Dendritic cell treated with granulocyte-macrophage colony-stimulating factor and Interleukin-4, amounts not matched to agents 40 ng/mL and 50 ng/mL, for 4 days (primary cell): ENCODE measurements at regions not wholly inside any gene's neighbourhood (a gene's known extent, or its start where the extent isn't known, plus 50 kb on each side); places are given as distances from the start of the nearest gene placed in this dataset.
"Not testable (repeated sequence)": the region's sequence is repeated elsewhere in the genome, so short reads cannot be mapped to it uniquely, and the experiment has no call there.

Experiments used
- H3K27ac Mint-ChIP-seq: one replicate; pipeline ENCODE4 v1.8.0; 2022; ENCODE audit warnings: mild to moderate bottlenecking, mixed read lengths
- H3K27me3 Mint-ChIP-seq: one replicate; pipeline ENCODE4 v1.8.0; 2022; ENCODE audit warnings: mild to moderate bottlenecking, mixed read lengths
- H3K36me3 Mint-ChIP-seq: one replicate; pipeline ENCODE4 v1.8.0; 2022; ENCODE audit warnings: low read depth, mixed read lengths
- H3K4me1 Mint-ChIP-seq: one replicate; pipeline ENCODE4 v1.8.0; 2022; ENCODE audit warnings: low read depth, mixed read lengths
- H3K4me3 Mint-ChIP-seq: one replicate; pipeline ENCODE4 v1.8.0; 2022; ENCODE audit warnings: mild to moderate bottlenecking, moderate library complexity, mixed read lengths
- H3K9me3 Mint-ChIP-seq: one replicate; pipeline ENCODE4 v1.8.0; 2022; ENCODE audit warnings: mixed read lengths
- intact Hi-C: fragments of 100-400 bp; cut with micrococcal nuclease; formaldehyde crosslinking; loops from one replicate; pipeline ENCODE4 v1.15.0; 2022

- intact Hi-C loops = no loop called here
- no peaks in the 10 kb centered on the region for H3K9me3 Mint-ChIP-seq
- H3K4me1 Mint-ChIP-seq = no peaks in the 10 kb centered on the region
- no peaks in the 10 kb centered on the region for H3K27me3 Mint-ChIP-seq
- no peak overlapping the region for H3K4me3 Mint-ChIP-seq
- H3K36me3 Mint-ChIP-seq = no peaks in the 10 kb centered on the region
- H3K27ac Mint-ChIP-seq = no peak overlapping the region
Measured at GRCh38 chr4:66795724-66796123, 749.6 kb downstream of the CENPC start.

GRCh38 chr4:66794390-66795034 is 750.8 kb downstream of the CENPC start:
- H3K27me3 Mint-ChIP-seq = no peaks in the 10 kb centered on the region
- no peaks in the 10 kb centered on the region for H3K9me3 Mint-ChIP-seq
- H3K36me3 Mint-ChIP-seq = no peaks in the 10 kb centered on the region
- H3K27ac Mint-ChIP-seq = no peak overlapping the region
- intact Hi-C loops = no loop called here
- H3K4me1 Mint-ChIP-seq = no peaks in the 10 kb centered on the region
- H3K4me3 Mint-ChIP-seq = no peak overlapping the region

GRCh38 chr4:66791686-66792085 is 753.6 kb downstream of the CENPC start:
- no peaks in the 10 kb centered on the region for H3K36me3 Mint-ChIP-seq
- no peaks in the 10 kb centered on the region for H3K27me3 Mint-ChIP-seq
- no peaks in the 10 kb centered on the region for H3K9me3 Mint-ChIP-seq
- H3K4me1 Mint-ChIP-seq = no peaks in the 10 kb centered on the region
- intact Hi-C loops = no loop called here
- no peak overlapping the region for H3K27ac Mint-ChIP-seq
- H3K4me3 Mint-ChIP-seq = no peak overlapping the region

GRCh38 chr4:66785479-66785878 is 759.8 kb downstream of the CENPC start:
- Mint-ChIP-seq H3K27ac (no peak overlapping the region), H3K36me3 (no peaks in the 10 kb centered on the region), H3K4me3 (no peak overlapping the region), H3K4me1 (no peaks in the 10 kb centered on the region), H3K9me3 (peaks cover 9% of the 10 kb centered on the region), H3K27me3 (no peaks in the 10 kb centered on the region)
- intact Hi-C loops = no loop called here

GRCh38 chr4:66782751-66783150 is 762.6 kb downstream of the CENPC start:
- H3K27me3 Mint-ChIP-seq, intact Hi-C loops, H3K9me3 Mint-ChIP-seq, H3K27ac Mint-ChIP-seq, H3K4me3 Mint-ChIP-seq, H3K4me1 Mint-ChIP-seq, H3K36me3 Mint-ChIP-seq: not testable (repeated sequence)

- H3K27me3 Mint-ChIP-seq = no peaks in the 10 kb centered on the region
- no peaks in the 10 kb centered on the region for H3K36me3 Mint-ChIP-seq
- peaks cover under 1% of the 10 kb centered on the region for H3K9me3 Mint-ChIP-seq
- intact Hi-C loops = no loop called here
- no peak overlapping the region for H3K27ac Mint-ChIP-seq
- no peaks in the 10 kb centered on the region for H3K4me1 Mint-ChIP-seq
- H3K4me3 Mint-ChIP-seq = no peak overlapping the region
Measured at GRCh38 chr4:66777097-66777496, 768.2 kb downstream of the CENPC start.

- Mint-ChIP-seq H3K27me3 (no peaks in the 10 kb centered on the region), H3K4me1 (no peaks in the 10 kb centered on the region), H3K36me3 (no peaks in the 10 kb centered on the region), H3K9me3 (no peaks in the 10 kb centered on the region), H3K27ac (no peak overlapping the region), H3K4me3 (no peak overlapping the region)
- intact Hi-C loops = no loop called here
Measured at GRCh38 chr4:66769441-66769840, 775.9 kb downstream of the CENPC start.

- Mint-ChIP-seq H3K27me3 (no peaks in the 10 kb centered on the region), H3K9me3 (no peaks in the 10 kb centered on the region), H3K36me3 (no peaks in the 10 kb centered on the region), H3K27ac (no peak overlapping the region), H3K4me3 (no peak overlapping the region), H3K4me1 (no peaks in the 10 kb centered on the region)
- intact Hi-C loops = no loop called here
Measured at GRCh38 chr4:66767442-66767841, 777.9 kb downstream of the CENPC start.

- H3K4me3 Mint-ChIP-seq = no peak overlapping the region
Measured at GRCh38 chr4:66766557-66766956, 778.7 kb downstream of the CENPC start.

GRCh38 chr4:66750273-66750672 is 795.0 kb downstream of the CENPC start:
- no peaks in the 10 kb centered on the region for H3K9me3 Mint-ChIP-seq
- no peaks in the 10 kb centered on the region for H3K36me3 Mint-ChIP-seq
- intact Hi-C loops = no loop called here
- H3K4me1 Mint-ChIP-seq = no peaks in the 10 kb centered on the region
- no peak overlapping the region for H3K4me3 Mint-ChIP-seq
- H3K27ac Mint-ChIP-seq = no peak overlapping the region
- H3K27me3 Mint-ChIP-seq = no peaks in the 10 kb centered on the region

More at GRCh38 chr4:66766557-66766956, 778.7 kb downstream of the CENPC start:
- H3K36me3 Mint-ChIP-seq = no peaks in the 10 kb centered on the region
- H3K4me1 Mint-ChIP-seq = no peaks in the 10 kb centered on the region
- H3K27me3 Mint-ChIP-seq = no peaks in the 10 kb centered on the region
- H3K27ac Mint-ChIP-seq = no peak overlapping the region
- intact Hi-C loops = no loop called here
- H3K9me3 Mint-ChIP-seq = no peaks in the 10 kb centered on the region

GRCh38 chr4:66746918-66747317 is 798.4 kb downstream of the CENPC start:
- H3K27ac Mint-ChIP-seq, intact Hi-C loops, H3K4me3 Mint-ChIP-seq, H3K27me3 Mint-ChIP-seq, H3K4me1 Mint-ChIP-seq, H3K36me3 Mint-ChIP-seq, H3K9me3 Mint-ChIP-seq: not testable (repeated sequence)

- H3K9me3 Mint-ChIP-seq = no peaks in the 10 kb centered on the region
- no peaks in the 10 kb centered on the region for H3K27me3 Mint-ChIP-seq
- no peaks in the 10 kb centered on the region for H3K4me1 Mint-ChIP-seq
- no peak overlapping the region for H3K27ac Mint-ChIP-seq
- H3K36me3 Mint-ChIP-seq = no peaks in the 10 kb centered on the region
- H3K4me3 Mint-ChIP-seq = no peak overlapping the region
- intact Hi-C loops = no loop called here
Measured at GRCh38 chr4:66741081-66741480, 804.2 kb downstream of the CENPC start.

- no peaks in the 10 kb centered on the region for H3K9me3 Mint-ChIP-seq
- no peaks in the 10 kb centered on the region for H3K36me3 Mint-ChIP-seq
- H3K27ac Mint-ChIP-seq = no peak overlapping the region
- H3K27me3 Mint-ChIP-seq = no peaks in the 10 kb centered on the region
- intact Hi-C loops = no loop called here
- H3K4me1 Mint-ChIP-seq = no peaks in the 10 kb centered on the region
- no peak overlapping the region for H3K4me3 Mint-ChIP-seq
Measured at GRCh38 chr4:66736606-66737005, 808.7 kb downstream of the CENPC start.

GRCh38 chr4:66728280-66728679 is 817.0 kb downstream of the CENPC start:
- no peak overlapping the region for H3K4me3 Mint-ChIP-seq
- H3K36me3 Mint-ChIP-seq = no peaks in the 10 kb centered on the region
- H3K4me1 Mint-ChIP-seq = no peaks in the 10 kb centered on the region
- H3K27me3 Mint-ChIP-seq = no peaks in the 10 kb centered on the region
- H3K9me3 Mint-ChIP-seq = no peaks in the 10 kb centered on the region
- intact Hi-C loops = no loop called here
- no peak overlapping the region for H3K27ac Mint-ChIP-seq

- H3K4me3 Mint-ChIP-seq, H3K36me3 Mint-ChIP-seq, H3K4me1 Mint-ChIP-seq, intact Hi-C loops, H3K27ac Mint-ChIP-seq, H3K27me3 Mint-ChIP-seq: not testable (repeated sequence)
- H3K9me3 Mint-ChIP-seq = peaks cover 25% of the 10 kb centered on the region
Measured at GRCh38 chr4:66712301-66712921, 832.9 kb downstream of the CENPC start.
